ENCODE measurements at regions not wholly inside any gene's neighbourhood (a gene's known extent, or its start where the extent isn't known, plus 50 kb on each side); places are given as distances from the start of the nearest gene placed in this dataset.

- H3K9me3 Mint-ChIP-seq (ENCODE audit: insufficient read depth) = no peaks in the 10 kb centered on the region
- H3K27me3 Mint-ChIP-seq = no peaks in the 10 kb centered on the region
- POLR2A ChIA-PET = no interaction called here
- H3K27ac ChIP-seq (ENCODE audit: low read length in 2 of 2) = no peak overlapping the region
- CTCF ChIA-PET = no interaction called here
- H4K20me1 ChIP-seq (ENCODE audit: control insufficient read depth, insufficient read depth, low read length, poor library complexity, severe bottlenecking) = no peaks in the 10 kb centered on the region
- no peaks in the 10 kb centered on the region for H3K4me1 ChIP-seq (ENCODE audit: control insufficient read depth in 2 of 2, insufficient read depth in 2 of 2, low read length in 2 of 2)
- H3K36me3 ChIP-seq (replicated peaks in 1 of 2; ENCODE audit: control extremely low read depth in 1 of 2, control insufficient read depth in 1 of 2, extremely low read depth in 1 of 2, insufficient read depth in 2 of 2, low read length in 1 of 2) = no peaks in the 10 kb centered on the region
- H2AFZ ChIP-seq (ENCODE audit: insufficient read depth, low read depth, low read length, poor library complexity, severe bottlenecking) = no peak overlapping the region
- H3K9ac ChIP-seq (ENCODE audit: low read length) = no peak overlapping the region
- no peak for ATAC-seq (ENCODE audit: low read depth)
- WGBS (ENCODE audit: insufficient coverage) = no CpG with 5 or more reads among the region's 3 CpGs
- intact Hi-C loops (cut with micrococcal nuclease) = no loop called here
- no peak for DNase-seq
- no peak overlapping the region for H3K4me3 ChIP-seq (ENCODE audit: control extremely low read depth in 1 of 5, extremely low read depth in 1 of 5, insufficient read depth in 1 of 5, low read depth in 2 of 5, low read length in 4 of 5)
- no peaks in the 10 kb centered on the region for H3K4me1 Mint-ChIP-seq
- no peaks in the 10 kb centered on the region for H3K27me3 ChIP-seq (replicated peaks in 1 of 4; ENCODE audit: control extremely low read depth in 1 of 4, control insufficient read depth in 3 of 4, insufficient read depth in 4 of 4, low read length in 3 of 4)
- no peak overlapping the region for H3K4me3 Mint-ChIP-seq
- no peaks in the 10 kb centered on the region for H3K79me2 ChIP-seq (ENCODE audit: control insufficient read depth, insufficient read depth, low read length)
- H3K27ac Mint-ChIP-seq = no peak overlapping the region
- H3K9me3 ChIP-seq (ENCODE audit: control extremely low read depth in 1 of 3, control insufficient read depth in 2 of 3, insufficient read depth in 1 of 3, low read length in 2 of 3) = peaks cover 0 to 3% (median 0%) of the 10 kb centered on the region in 3 donors
- no peak for TF ChIP-seq EZH2 (IDR thresholded peaks at IDR 0.05; ENCODE audit: borderline replicate concordance, insufficient read depth, low read depth, low read length, poor library complexity, severe bottlenecking)
- TF ChIP-seq, protein P1, sequence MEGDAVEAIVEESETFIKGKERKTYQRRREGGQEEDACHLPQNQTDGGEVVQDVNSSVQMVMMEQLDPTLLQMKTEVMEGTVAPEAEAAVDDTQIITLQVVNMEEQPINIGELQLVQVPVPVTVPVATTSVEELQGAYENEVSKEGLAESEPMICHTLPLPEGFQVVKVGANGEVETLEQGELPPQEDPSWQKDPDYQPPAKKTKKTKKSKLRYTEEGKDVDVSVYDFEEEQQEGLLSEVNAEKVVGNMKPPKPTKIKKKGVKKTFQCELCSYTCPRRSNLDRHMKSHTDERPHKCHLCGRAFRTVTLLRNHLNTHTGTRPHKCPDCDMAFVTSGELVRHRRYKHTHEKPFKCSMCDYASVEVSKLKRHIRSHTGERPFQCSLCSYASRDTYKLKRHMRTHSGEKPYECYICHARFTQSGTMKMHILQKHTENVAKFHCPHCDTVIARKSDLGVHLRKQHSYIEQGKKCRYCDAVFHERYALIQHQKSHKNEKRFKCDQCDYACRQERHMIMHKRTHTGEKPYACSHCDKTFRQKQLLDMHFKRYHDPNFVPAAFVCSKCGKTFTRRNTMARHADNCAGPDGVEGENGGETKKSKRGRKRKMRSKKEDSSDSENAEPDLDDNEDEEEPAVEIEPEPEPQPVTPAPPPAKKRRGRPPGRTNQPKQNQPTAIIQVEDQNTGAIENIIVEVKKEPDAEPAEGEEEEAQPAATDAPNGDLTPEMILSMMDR (IDR thresholded peaks at IDR 0.05) = no peak
- no peak overlapping the region for H3K4me2 ChIP-seq (replicated peaks; ENCODE audit: low read depth, low read length, poor library complexity, severe bottlenecking)
These were observed 447.2 kb downstream of the RFC3 start for GRCh38 chr13:34265046-34265679.

DNA sequence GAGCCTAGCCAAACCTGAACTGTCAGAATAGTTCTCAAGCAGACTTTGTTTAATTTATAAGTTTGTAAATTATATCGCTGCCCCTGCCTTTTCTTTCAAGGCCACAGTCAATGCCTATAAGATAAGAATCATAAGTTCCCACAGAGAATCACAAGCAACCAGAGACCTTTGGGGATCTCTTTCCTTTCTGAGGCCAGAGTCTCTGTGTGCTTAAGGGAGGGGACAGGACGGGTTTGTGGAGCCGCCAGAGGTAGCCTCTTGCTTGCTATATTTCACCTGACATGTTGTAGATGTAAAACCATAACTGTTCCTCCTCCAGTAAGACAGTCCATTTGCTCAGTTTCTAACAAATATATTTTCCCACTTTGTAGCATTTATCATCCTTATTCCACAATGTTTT, 458.8 kb downstream of the RFC3 start:
- Mint-ChIP-seq H3K27me3 (no peaks in the 10 kb centered on the region), H3K4me1 (no peaks in the 10 kb centered on the region), H3K27ac (no peak overlapping the region), H3K9me3 (ENCODE audit: insufficient read depth) (peaks cover 3% of the 10 kb centered on the region), H3K4me3 (no peak overlapping the region)
- no peak for TF ChIP-seq EZH2 (IDR thresholded peaks at IDR 0.05; ENCODE audit: borderline replicate concordance, insufficient read depth, low read depth, low read length, poor library complexity, severe bottlenecking)
- TF ChIP-seq, protein P1 (IDR thresholded peaks at IDR 0.05) = no peak
- Histone ChIP-seq H3K79me2 (ENCODE audit: control insufficient read depth, insufficient read depth, low read length) (no peaks in the 10 kb centered on the region), H3K4me3 (ENCODE audit: control extremely low read depth in 1 of 5, extremely low read depth in 1 of 5, insufficient read depth in 1 of 5, low read depth in 2 of 5, low read length in 4 of 5) (no peak overlapping the region), H3K4me1 (ENCODE audit: control insufficient read depth in 2 of 2, insufficient read depth in 2 of 2, low read length in 2 of 2) (no peaks in the 10 kb centered on the region), H3K9ac (ENCODE audit: low read length) (no peak overlapping the region), H4K20me1 (ENCODE audit: control insufficient read depth, insufficient read depth, low read length, poor library complexity, severe bottlenecking) (no peaks in the 10 kb centered on the region), H3K27ac (ENCODE audit: low read length in 2 of 2) (no peak overlapping the region), H3K4me2 (replicated peaks; ENCODE audit: low read depth, low read length, poor library complexity, severe bottlenecking) (no peak overlapping the region), H3K36me3 (replicated peaks in 1 of 2; ENCODE audit: control extremely low read depth in 1 of 2, control insufficient read depth in 1 of 2, extremely low read depth in 1 of 2, insufficient read depth in 2 of 2, low read length in 1 of 2) (no peaks in the 10 kb centered on the region), H3K27me3 (replicated peaks in 1 of 4; ENCODE audit: control extremely low read depth in 1 of 4, control insufficient read depth in 3 of 4, insufficient read depth in 4 of 4, low read length in 3 of 4) (no peaks in the 10 kb centered on the region), H2AFZ (ENCODE audit: insufficient read depth, low read depth, low read length, poor library complexity, severe bottlenecking) (no peak overlapping the region), H3K9me3 (ENCODE audit: control extremely low read depth in 1 of 3, control insufficient read depth in 2 of 3, insufficient read depth in 1 of 3, low read length in 2 of 3) (peaks cover 0 to 3% (median 2%) of the 10 kb centered on the region in 3 donors)
- intact Hi-C loops (cut with micrococcal nuclease) = no loop called here
- no peak for DNase-seq
- ChIA-PET POLR2A (no interaction called here), CTCF (no interaction called here)
- no peak for ATAC-seq (ENCODE audit: low read depth)
- no CpG with 5 or more reads among the region's 3 CpGs for WGBS (ENCODE audit: insufficient coverage)
